CD4-positive, alpha-beta T cell treated with Interleukin-15 for 1 hour (primary cell): ENCODE measurements at regions not wholly inside any gene's neighbourhood (a gene's known extent, or its start where the extent isn't known, plus 50 kb on each side); places are given as distances from the start of the nearest gene placed in this dataset.
"Not testable (repeated sequence)": the region's sequence is repeated elsewhere in the genome, so short reads cannot be mapped to it uniquely, and the experiment has no call there.

ENCODE experiments used
- DNase-seq: peaks from one replicate; pipeline ENCODE4 v3.0.0-alpha.2; 2020

DNA sequence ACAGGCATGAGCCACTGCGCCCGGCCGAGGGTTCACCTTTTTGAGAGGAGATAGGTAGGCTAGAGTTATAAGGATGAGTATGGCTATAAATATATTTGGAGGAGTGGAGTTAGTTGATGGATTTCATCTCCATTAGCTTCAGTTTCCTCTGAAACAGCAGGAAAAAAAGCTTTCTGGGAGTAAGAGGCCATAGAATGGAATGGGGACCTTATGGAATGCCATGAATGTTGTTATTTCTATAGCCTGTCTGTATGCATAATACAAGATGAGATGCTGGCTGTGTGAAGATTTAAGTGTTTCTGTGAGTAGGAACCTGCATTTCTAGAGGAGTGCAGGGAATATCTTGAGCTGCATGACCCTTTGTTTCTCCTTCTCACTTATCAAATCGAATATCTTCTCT lies 114.9 kb upstream of the ARX start:
- DNase-seq: no peak

DNA sequence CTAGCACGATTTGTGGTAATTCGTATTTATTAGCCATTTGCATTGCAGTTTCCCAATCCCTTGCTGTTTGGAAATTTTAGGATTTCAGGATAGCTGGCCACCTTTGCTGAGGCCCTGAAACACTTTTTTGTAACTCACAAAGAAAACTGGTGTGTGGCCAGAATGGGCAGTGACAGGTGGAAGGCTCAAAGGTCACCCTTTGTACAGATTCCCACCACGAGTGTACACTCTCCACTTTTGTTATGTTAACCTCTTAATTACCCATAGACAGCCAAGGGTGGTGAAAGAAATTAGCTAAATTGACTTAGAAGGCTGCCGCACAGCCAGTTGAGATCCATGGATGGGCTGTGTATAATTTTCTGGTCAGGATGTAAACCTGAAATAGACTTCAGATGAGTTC lies 109.7 kb upstream of the ARX start:
- no peak for DNase-seq

DNA sequence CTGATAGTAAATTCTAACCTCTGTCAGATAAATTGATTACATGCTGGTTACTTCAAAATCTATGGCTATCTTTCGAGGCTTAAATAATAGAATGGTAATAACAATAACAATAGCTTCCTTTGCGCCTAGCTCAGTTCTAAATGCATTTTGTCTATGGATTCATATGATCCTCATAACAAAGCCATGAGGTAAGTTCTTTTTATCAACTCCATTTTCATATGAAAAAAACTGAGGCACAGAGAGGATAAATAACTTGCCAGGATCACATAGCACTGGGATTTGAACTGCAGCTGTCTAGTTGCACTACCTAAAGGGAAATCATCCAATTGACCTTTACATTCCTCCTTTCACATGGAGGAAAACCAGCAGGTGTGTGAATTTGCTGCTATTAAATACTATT lies 108.6 kb upstream of the ARX start:
- DNase-seq: no peak

DNA sequence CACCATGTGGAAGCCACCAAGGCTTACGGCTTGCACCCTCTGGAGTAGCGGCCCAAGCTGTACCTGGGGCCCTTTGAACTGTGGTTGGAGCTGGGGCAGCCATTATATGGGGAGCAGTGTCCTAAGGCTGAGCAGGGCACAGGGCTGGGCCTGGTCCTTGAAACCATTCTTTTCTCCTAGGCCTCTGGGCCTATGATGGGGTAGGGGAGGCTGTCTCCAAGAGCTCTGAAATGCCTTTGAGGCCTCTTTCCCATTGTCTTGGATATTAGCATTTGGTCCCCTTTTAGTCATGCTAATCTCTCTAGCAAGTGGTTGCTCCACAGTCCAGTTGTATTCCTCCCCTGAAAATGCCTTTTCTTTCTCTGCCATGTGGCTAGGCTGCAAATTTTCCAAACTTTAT lies 96.4 kb upstream of the ARX start:
- no peak for DNase-seq

DNA sequence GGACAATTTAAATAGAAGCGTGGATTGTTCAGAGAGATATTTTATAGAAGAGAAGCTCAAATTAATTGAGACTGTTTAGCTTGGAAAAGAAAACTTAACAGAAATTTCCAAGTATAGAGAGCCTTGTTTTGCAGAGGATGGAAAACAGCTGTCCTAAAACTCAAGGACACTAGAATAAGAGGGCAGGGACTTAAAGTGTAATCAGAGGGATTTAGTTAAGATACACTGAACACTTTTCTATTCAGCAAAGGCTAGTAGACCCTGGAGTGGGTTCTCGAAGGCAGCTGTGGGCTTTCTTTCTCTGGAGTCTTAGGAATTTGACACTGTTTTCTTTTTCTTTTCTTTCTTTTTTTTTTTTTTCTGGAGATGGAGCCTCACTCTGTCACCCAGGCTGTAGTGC lies 92.7 kb upstream of the ARX start:
- DNase-seq: no peak

DNA sequence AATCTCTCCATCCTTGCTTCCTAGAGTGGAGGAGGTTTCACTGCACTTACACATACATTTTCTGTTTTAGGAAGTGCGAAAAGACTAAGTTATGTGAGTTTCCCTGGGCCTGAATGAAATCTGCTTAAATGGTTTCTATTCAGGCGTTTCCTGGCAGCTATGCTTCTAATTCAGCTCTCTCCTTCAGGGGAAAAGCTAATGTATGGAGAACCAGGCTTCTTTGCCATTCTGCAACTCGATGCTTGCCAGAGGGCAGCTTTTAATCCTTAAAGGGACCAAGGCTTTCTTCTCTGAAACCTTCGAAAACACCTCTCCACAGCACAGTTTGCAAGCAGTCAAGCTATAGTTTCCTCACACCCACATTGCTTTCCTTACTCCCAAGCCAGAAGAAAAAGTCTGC lies 89.5 kb upstream of the ARX start:
- DNase-seq: no peak

DNA sequence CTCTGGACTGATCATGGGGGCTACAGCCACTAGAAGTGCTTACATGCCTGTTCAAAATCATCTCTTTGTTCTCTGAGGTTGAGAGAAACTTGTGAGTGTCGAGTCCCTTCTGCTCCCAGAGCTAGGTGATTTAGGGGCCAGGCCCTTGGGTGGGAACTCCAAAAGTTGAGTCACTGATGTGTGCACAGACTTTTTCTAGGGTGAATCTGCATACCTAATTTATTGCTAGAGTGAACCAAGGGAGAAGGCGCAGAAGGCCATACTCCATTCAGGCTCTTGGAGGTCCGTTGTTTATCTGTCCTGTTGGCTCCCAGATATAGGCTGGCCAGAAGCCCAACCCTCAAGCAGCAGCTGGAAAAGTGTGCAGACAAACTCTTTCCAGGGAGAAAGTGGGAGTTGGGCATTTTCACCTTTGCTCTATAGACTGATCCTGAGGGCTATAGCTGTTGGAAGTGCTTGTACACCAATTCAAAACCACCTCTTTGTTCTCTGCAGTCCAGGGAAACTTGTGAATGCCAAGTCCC lies 80.8 kb upstream of the ARX start:
- DNase-seq: no peak

DNA sequence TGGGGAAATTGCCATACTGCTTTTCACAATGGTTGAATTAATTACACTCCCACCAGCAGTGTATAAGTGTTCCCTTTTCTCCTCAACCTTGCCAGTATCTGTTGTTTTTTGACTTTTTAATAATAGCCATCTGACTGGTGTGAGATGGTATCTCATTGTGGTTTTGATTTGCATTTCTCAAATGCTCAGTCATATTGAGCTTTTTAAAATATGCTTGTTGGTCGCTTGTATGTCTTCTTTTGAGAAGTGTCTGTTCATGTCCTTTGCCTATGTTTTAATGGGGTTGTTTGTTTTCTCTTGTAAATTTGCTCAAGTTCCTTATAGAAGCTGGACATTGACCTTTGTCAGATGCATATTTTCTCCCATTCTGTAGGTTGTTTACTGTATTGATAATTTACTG lies 75.4 kb upstream of the ARX start:
- not testable (repeated sequence) for DNase-seq

DNA sequence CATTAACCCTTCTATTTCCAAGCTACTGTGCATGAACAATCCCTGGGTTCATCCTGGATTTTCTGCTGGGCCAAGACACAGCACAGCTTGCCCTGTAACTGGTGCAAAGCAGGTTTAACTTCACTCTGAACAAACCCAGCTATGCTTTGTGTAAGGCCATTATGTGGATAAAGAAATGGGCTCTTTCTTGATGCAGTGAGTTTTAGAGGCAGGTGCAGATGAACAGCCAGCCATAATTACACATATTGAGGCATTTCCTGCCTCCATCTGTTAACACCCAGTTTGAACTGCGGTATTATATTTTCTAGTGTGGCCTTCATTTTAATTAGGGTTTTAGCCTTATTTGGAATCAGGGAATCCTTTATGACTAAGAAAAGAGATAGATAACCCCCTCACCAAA lies 68.7 kb upstream of the ARX start:
- DNase-seq: no peak

DNA sequence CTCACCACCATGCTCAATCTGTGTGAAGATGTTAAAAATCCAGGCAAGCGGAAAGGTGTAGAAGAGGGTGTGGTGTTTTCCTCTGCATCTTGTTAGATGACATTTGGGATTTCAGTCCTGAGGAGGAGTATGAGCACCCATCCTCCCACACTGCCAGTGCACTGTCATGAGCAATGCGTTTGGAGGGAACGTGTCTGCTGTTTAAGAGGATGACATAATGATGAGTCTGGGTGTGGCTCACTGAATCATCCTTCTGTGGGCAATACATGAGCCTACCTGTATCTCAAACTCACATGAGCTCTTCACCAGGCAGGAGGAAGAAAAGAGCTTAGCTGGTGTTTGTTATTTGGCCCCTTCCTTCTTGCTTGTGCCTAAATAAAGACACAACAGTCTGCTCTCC lies 67.9 kb upstream of the ARX start:
- no peak for DNase-seq

DNA sequence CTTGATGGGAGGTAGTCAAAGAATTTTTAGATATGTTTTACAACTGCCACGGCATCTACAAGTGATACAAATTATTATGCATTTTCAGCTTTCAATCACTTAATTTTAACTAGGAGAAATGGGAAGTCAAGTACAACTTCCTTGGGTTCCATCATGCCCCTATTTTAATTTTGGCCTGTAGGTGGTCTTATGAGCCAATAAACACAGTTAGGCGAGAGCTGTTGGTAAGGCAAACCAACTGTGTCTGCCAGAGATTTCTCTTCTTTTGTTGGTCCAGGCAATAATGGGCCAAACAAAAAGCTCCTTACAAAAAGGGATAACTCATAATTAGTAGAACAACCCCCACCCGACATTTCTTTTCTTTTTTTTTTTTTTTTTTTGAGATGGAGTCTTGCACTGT lies 63.3 kb upstream of the ARX start:
- DNase-seq: no peak

DNA sequence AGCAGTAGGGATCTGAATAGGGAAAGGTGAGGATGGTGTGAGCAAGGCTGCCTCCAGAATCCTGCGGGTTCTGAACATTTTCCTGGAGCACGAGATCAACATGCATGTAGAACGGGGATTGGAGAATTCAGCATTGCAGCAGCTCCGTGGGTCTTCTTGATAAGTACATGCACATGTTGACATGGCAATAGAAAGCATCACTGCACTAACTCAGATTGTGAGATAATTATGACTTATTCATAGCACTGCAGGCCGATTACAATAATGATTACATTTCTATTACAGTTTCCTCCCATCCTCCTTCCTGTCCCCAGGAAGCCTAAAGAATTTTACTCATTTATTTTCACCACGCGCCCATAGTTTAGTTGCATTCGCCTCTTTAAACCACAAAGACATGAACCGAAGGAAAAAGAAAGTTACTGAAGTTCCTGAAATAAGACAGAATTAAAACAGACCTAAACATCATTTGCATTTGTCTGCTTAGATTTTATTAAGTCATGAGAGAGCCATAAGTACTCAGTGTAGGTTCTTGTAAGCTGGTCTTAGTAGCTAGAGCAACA lies 61.3 kb upstream of the ARX start:
- no peak for DNase-seq

DNA sequence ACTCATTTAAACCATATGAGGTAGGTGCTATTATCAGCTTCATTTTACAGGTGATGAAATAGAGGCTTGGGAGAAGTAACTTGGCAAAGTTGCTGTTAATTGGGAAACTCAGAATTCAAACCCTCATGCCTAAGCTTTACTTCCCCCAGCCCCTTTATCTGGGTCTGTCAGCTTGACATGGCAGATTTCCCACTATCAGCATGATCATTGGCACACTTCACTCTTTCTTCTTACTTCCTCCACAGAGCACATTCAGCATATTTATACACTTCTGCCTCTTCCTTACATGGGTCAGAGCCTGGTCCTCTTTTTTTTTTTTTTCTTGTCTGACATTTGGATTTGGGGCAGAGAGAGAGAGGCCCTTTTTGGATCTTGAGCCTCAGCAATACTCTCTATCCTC lies 56.5 kb upstream of the ARX start:
- DNase-seq: no peak

DNA sequence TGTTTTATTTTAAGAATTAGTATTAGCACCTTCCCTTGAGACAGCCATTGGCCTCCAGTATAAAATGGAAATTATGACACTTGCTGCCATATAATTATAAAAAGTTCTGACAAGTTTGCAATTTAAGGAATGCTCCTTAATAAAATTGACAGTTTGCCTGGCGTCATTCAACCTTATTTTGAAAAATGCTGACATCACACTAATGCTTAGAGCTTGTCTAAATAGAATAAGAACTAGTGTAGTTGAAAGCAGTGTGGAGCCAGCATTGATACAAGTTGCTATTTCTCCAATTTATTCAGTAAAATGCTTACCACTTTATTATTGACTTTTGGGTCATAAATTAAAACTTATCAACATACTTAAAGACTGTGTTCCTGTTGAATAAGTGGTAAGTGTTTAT lies 54.3 kb upstream of the ARX start:
- no peak for DNase-seq

DNA sequence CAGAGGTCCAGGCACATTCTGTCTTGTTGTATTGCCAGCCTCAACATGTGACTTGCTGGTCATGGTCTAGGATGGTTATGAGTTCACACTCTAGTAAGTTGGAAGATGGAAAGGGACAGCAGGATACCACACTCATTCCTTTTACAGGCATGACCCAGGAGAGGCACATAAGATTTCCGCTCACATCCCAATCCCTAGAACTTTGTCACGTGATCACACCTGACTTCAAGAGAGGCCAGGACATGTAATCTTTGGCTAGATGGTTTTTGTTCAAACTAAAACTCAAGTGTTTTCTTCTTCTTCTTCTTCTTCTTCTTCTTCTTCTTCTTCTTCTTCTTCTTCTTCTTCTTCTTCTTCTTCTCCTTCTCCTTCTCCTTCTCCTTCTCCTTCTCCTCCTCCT lies 53.4 kb upstream of the ARX start:
- DNase-seq: no peak

DNA sequence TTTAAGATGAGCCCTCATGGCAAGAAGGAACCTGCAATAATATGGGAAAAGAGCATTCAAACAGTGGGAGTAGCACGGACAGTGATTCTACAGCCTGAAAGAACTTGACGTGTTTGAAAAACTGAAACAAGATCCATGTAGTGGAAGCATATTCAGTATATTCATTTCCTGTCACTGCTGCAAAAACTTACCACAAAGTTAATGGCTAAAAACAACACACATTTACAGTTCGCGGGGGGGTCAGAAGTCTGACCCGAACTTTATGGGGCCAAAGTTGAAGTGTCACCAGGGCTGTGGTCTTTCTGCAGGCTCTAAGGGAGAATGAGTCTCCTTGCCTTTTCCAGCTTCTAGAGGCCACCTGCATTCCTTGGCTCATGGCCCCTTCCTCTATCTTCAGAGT lies 52.6 kb upstream of the ARX start:
- no peak for DNase-seq

DNA sequence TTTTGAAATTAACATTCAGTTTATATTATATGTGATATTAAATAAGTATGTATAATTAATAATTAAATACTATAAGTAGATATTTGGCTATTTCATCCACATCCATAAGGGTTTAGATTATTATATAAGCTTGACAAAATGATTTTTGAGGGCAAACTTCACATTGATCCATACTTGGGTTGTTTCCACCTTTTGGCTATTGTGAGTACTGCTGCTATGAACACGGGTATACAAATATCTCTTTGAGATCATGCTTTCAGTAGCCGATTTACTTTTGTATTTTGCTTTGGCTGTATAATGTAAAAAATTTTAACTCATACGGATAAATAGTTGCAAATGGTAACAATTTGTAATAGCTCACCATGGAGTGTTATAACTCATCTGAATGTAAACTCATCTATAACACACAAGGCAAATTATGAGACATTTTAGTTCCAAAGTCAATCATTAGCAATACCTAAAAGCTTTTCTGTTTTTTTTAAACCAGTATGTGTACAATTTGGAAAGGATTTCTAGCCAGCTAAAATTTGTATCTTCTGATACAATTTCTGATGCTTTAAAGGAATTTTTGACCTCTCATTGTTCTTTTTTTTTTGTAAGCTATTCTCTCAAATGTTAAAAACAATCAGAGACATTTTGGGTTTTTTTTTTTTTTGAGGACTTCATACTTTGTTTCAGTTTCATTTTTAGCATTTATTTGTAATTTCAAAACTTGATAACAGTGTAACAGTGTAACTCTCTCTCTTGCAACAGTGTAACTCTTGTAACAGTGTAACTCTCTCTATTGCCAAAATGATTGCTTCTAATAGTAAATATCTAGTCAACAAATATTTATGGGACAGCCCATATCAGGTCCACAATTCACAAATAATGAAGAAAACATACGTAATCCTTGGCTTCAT lies 51.8 kb upstream of the ARX start:
- DNase-seq: no peak

DNA sequence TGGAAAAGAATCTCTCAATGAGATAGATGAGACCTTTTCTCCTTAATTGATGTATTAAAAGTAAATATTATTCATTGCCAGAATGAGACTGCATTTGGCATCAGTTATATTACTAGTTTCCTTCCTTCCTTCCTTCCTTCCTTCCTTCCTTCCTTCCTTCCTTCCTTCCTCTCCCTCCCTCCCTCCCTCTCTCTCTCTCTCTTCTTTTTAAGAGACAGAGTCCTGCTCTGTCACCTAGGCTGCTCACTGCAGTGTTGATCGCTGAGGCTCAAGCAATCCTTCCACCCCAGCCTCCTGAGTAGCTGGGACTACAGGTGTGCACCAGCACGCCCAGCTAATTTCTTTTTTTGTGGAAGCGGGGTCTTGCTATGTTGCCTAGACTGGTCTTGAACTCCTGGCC lies 50.4 kb upstream of the ARX start:
- no peak for DNase-seq
